ENCODE measurements at regions not wholly inside any gene's neighbourhood (a gene's known extent, or its start where the extent isn't known, plus 50 kb on each side); places are given as distances from the start of the nearest gene placed in this dataset.
"Not testable (repeated sequence)": the region's sequence is repeated elsewhere in the genome, so short reads cannot be mapped to it uniquely, and the experiment has no call there.

GRCh38 chr20:30484009-30484748 lies 773.3 kb upstream of the DEFB115 start:
- Mint-ChIP-seq H3K27me3 (ENCODE audit: low read depth) (no peaks in the 10 kb centered on the region), H3K27ac (no peak overlapping the region), H3K4me1 (ENCODE audit: low read depth) (no peaks in the 10 kb centered on the region), H3K9me3 (peaks cover 29% of the 10 kb centered on the region), H3K4me3 (no peak overlapping the region), H3K36me3 (ENCODE audit: low read depth) (peaks cover 8% of the 10 kb centered on the region)
- DNase-seq (ENCODE audit: low spot score), result no peak

- H3K27me3 Mint-ChIP-seq (ENCODE audit: low read depth), result no peaks in the 10 kb centered on the region
- no peak overlapping the region for H3K27ac Mint-ChIP-seq
- no peak overlapping the region for H3K4me3 Mint-ChIP-seq
- peaks cover 27% of the 10 kb centered on the region for H3K9me3 Mint-ChIP-seq
- no peaks in the 10 kb centered on the region for H3K4me1 Mint-ChIP-seq (ENCODE audit: low read depth)
- H3K36me3 Mint-ChIP-seq (ENCODE audit: low read depth), result peaks cover 8% of the 10 kb centered on the region
- no peak for DNase-seq (ENCODE audit: low spot score)
Observed at GRCh38 chr20:30484749-30485070, 772.8 kb upstream of the DEFB115 start.

GRCh38 chr20:30485331-30486102 lies 771.9 kb upstream of the DEFB115 start:
- peaks cover 8% of the 10 kb centered on the region for H3K36me3 Mint-ChIP-seq (ENCODE audit: low read depth)
- peaks cover 27% of the 10 kb centered on the region for H3K9me3 Mint-ChIP-seq
- H3K4me1 Mint-ChIP-seq (ENCODE audit: low read depth), result no peaks in the 10 kb centered on the region
- DNase-seq (ENCODE audit: low spot score), result no peak
- no peaks in the 10 kb centered on the region for H3K27me3 Mint-ChIP-seq (ENCODE audit: low read depth)
- H3K4me3 Mint-ChIP-seq, result no peak overlapping the region
- no peak overlapping the region for H3K27ac Mint-ChIP-seq

DNA sequence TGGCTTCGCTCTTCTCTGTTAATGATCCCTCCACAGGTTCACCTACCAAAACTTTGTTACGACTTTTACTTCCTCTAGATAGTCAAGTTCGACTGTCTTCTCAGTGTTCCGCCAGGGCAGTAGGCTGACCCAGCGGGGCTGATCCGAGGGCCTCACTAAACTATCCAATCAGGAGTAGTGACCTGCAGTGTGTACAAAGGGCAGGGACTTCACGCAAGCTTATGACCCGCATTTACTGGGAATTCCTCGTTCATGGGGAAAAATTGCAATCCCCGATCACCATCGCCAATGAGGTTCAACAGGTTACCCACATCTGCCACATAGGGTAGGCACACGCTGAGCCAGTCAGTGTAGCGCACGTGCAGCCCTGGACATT lies 771.4 kb upstream of the DEFB115 start:
- H3K27me3 Mint-ChIP-seq (ENCODE audit: low read depth), result no peaks in the 10 kb centered on the region
- H3K9me3 Mint-ChIP-seq, result peaks cover 32% of the 10 kb centered on the region
- no peak overlapping the region for H3K27ac Mint-ChIP-seq
- H3K4me1 Mint-ChIP-seq (ENCODE audit: low read depth), result no peaks in the 10 kb centered on the region
- H3K4me3 Mint-ChIP-seq, result no peak overlapping the region
- peaks cover 13% of the 10 kb centered on the region for H3K36me3 Mint-ChIP-seq (ENCODE audit: low read depth)
- DNase-seq (ENCODE audit: low spot score), result no peak

DNA sequence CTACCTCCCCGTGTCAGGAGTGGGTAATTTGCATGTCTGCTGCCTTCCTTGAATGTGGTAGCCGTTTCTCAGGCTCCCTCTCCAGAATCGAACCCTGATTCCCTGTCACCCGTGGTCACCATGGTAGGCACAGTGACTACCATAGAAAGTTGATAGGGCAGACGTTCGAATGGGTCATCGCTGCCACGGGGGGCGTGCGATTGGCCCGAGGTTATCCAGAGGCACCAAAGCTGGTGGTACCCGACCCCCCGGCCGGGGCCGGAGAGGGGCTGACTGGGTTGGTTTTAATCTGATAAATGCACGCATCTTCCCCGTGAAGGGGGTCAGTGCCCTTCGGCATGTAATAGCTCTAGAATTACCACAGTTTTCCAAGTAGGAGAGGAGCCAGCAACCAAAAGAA lies 770.0 kb upstream of the DEFB115 start:
- not testable (repeated sequence) for H3K27me3 Mint-ChIP-seq (ENCODE audit: low read depth); H3K4me1 Mint-ChIP-seq (ENCODE audit: low read depth); H3K4me3 Mint-ChIP-seq; H3K27ac Mint-ChIP-seq; DNase-seq (ENCODE audit: low spot score)
- H3K9me3 Mint-ChIP-seq, result peaks cover 28% of the 10 kb centered on the region
- H3K36me3 Mint-ChIP-seq (ENCODE audit: low read depth), result peaks cover 13% of the 10 kb centered on the region

DNA sequence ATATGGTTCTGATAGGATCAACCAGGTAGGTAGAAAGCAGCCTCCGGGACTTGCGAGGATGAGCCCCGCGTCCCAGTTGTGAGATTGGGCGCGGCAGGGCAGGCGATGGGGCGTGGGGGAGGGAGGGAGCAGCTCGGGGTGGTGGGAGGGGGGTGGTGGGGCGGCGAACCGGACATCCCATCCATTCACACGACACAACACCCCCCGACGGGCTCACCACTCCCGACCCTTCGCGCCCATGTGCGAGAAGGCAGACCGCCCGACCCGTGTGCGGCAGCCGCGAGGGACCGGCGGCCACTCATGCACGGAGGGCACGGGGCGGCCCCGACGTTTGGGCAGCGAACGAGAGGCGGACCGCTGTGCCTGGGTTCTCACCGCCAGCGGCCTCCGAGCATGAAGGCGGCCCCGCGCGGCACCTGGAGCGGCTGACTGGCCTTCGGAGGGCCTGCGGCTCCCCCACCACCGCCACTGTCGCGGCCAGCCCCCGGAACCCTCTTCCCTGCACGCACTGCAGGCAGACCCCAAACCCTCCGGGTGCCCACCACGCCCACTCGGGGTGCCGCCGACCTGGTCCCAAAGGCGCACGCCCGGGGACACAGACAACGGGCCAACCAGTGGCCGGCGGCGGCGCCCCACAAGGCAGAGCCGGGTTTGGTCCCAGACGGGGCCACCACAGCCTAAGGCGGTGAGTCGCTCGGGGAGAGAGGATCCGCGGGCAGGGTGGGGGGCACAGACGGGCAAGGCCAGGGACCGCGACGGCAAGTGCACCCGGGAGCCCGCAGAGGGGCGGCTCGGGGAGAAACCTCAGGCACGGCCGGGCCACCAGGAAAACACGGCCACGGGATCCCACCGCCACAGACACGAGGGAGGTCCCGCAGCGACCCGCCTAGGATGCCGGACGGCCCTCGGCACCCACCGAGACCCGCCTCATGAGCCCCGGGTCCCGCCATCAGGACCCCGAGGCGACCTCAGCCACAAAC lies 769.2 kb upstream of the DEFB115 start:
- no peaks in the 10 kb centered on the region for H3K27me3 Mint-ChIP-seq (ENCODE audit: low read depth)
- no peak for DNase-seq (ENCODE audit: low spot score)
- H3K36me3 Mint-ChIP-seq (ENCODE audit: low read depth), result peaks cover 13% of the 10 kb centered on the region
- peaks cover 28% of the 10 kb centered on the region for H3K9me3 Mint-ChIP-seq
- H3K27ac Mint-ChIP-seq, result no peak overlapping the region
- no peak overlapping the region for H3K4me3 Mint-ChIP-seq
- H3K4me1 Mint-ChIP-seq (ENCODE audit: low read depth), result no peaks in the 10 kb centered on the region

GRCh38 chr20:30488941-30489613 lies 768.4 kb upstream of the DEFB115 start:
- DNase-seq (ENCODE audit: low spot score), result no peak
- no peaks in the 10 kb centered on the region for H3K4me1 Mint-ChIP-seq (ENCODE audit: low read depth)
- peaks cover 26% of the 10 kb centered on the region for H3K9me3 Mint-ChIP-seq
- peaks cover 13% of the 10 kb centered on the region for H3K36me3 Mint-ChIP-seq (ENCODE audit: low read depth)
- H3K27ac Mint-ChIP-seq, result no peak overlapping the region
- no peak overlapping the region for H3K4me3 Mint-ChIP-seq
- H3K27me3 Mint-ChIP-seq (ENCODE audit: low read depth), result no peaks in the 10 kb centered on the region

DNA sequence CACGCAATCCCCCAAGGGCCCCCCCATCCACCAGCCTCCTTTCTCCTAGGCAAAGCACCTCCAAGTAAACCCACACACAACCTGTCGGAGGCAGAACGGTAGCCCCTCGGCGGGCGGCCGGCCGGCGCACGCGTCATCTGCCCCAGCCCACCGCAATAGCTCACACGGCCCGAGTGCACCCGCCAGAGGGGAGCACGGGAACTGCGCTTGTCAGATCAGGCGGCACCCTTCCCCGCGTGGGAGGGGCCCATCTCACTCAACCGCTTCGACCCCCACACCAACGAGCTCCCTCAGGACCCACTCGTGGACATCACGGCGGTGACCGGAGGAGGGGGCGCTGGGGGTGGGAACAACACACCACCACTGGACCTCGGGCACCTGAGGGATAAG lies 767.9 kb upstream of the DEFB115 start:
- DNase-seq (ENCODE audit: low spot score), result no peak
- Mint-ChIP-seq H3K4me1 (ENCODE audit: low read depth) (no peaks in the 10 kb centered on the region), H3K27ac (no peak overlapping the region), H3K9me3 (peaks cover 30% of the 10 kb centered on the region), H3K36me3 (ENCODE audit: low read depth) (peaks cover 13% of the 10 kb centered on the region), H3K27me3 (ENCODE audit: low read depth) (no peaks in the 10 kb centered on the region), H3K4me3 (no peak overlapping the region)

DNA sequence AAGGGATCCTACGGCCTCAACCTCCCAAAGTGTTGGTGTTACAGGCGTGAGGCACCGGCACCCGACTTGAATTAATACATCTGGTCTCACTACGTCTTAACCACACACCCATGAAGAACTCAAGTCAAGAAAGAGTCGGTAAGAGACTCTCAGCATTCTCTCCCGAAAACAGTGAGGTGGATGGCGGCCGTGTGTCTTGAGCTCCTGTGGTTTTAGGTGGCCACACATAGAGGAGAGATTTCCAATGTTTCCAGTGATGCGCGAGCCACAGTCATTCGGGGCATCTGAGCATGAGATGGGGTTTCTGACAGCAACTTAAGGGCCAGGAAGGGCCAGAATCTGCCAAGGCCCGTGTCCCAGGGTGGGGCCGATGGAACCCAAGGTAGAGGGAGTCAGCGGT lies 766.4 kb upstream of the DEFB115 start:
- H3K4me1 Mint-ChIP-seq (ENCODE audit: low read depth), result no peaks in the 10 kb centered on the region
- no peak overlapping the region for H3K4me3 Mint-ChIP-seq
- H3K9me3 Mint-ChIP-seq, result peaks cover 35% of the 10 kb centered on the region
- H3K27ac Mint-ChIP-seq, result no peak overlapping the region
- no peaks in the 10 kb centered on the region for H3K27me3 Mint-ChIP-seq (ENCODE audit: low read depth)
- no peak for DNase-seq (ENCODE audit: low spot score)
- H3K36me3 Mint-ChIP-seq (ENCODE audit: low read depth), result peaks cover 12% of the 10 kb centered on the region

DNA sequence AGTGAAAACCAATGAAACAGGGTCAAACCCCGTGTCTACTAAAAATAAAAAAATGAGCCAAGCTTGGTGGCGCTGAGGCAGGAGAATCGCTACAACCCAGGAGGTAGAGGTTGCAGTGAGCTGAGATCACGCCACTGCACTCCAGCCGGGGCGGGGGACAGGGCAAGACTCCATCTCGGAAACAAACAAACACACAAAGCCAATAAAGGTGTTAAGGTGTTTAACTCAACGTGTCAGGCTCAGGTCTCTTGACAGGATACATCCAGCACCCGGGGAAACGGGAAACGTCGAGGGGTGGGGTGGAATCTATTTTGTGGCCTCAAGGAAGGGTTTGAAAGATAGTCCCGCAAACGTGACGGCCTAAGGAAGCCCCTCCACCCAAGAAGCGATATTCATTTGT lies 760.8 kb upstream of the DEFB115 start:
- not testable (repeated sequence) for H3K4me3 Mint-ChIP-seq; H3K36me3 Mint-ChIP-seq (ENCODE audit: low read depth); H3K27ac Mint-ChIP-seq; DNase-seq (ENCODE audit: low spot score); H3K27me3 Mint-ChIP-seq (ENCODE audit: low read depth); H3K4me1 Mint-ChIP-seq (ENCODE audit: low read depth)
- peaks cover 15% of the 10 kb centered on the region for H3K9me3 Mint-ChIP-seq

GRCh38 chr20:30497191-30497590 lies 760.3 kb upstream of the DEFB115 start:
- peaks cover 15% of the 10 kb centered on the region for H3K9me3 Mint-ChIP-seq
- not testable (repeated sequence) for H3K27me3 Mint-ChIP-seq (ENCODE audit: low read depth); H3K4me1 Mint-ChIP-seq (ENCODE audit: low read depth); H3K36me3 Mint-ChIP-seq (ENCODE audit: low read depth); DNase-seq (ENCODE audit: low spot score); H3K27ac Mint-ChIP-seq; H3K4me3 Mint-ChIP-seq

- Mint-ChIP-seq H3K9me3 (peaks cover 10% of the 10 kb centered on the region), H3K27ac (no peak overlapping the region), H3K4me1 (ENCODE audit: low read depth) (no peaks in the 10 kb centered on the region), H3K27me3 (ENCODE audit: low read depth) (no peaks in the 10 kb centered on the region), H3K4me3 (no peak overlapping the region), H3K36me3 (ENCODE audit: low read depth) (no peaks in the 10 kb centered on the region)
- DNase-seq (ENCODE audit: low spot score), result no peak
Observed at GRCh38 chr20:30499123-30499522, 758.3 kb upstream of the DEFB115 start.

DNA sequence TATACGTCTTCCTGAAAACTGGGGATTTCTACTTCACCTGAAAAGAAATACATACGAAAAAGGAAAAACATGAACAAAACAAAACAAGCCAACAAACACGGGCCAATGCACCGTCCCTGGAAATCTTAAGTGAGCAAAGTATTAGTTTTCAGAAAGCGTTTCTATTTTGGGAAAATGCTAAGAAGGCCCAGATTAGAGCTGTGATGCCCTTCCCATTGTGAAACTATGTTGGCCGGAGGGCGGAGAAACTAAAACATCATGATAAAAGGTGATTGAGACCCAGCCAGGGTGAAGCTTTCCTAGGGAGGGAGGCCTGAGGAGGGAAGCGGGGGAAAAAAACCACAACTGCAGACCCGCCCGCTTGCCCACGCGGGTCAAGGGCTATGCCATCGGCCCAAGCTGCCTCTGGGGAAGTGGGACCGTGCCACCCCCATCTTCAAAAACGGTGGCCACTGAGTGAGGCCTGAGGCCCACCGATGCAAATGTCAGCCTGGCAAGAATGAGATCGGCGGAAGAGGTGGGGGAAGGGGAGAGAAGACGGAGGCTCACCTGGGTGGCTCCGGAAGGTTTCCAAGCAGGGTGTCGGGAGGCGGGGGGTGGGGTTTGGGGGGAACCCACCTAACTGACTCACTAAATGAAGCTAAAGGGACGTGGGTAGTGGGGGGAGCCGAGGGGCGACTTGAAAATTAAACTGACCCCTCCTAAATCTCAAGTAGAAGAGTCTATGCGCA lies 757.6 kb upstream of the DEFB115 start:
- DNase-seq (ENCODE audit: low spot score); H3K27me3 Mint-ChIP-seq (ENCODE audit: low read depth); H3K4me1 Mint-ChIP-seq (ENCODE audit: low read depth); H3K36me3 Mint-ChIP-seq (ENCODE audit: low read depth); H3K9me3 Mint-ChIP-seq; H3K4me3 Mint-ChIP-seq; H3K27ac Mint-ChIP-seq: not testable (repeated sequence)

Measured in T-helper 2 cell treated with Interferon-gamma antibody and Interleukin-4, amounts not matched to agents 5 μg/mL and 100 μg/mL, for 36 hours (primary cell).